ENCODE measurements at regions not wholly inside any gene's neighbourhood (a gene's known extent, or its start where the extent isn't known, plus 50 kb on each side); places are given as distances from the start of the nearest gene placed in this dataset.

GRCh38 chr2:6213056-6213780 lies 521.0 kb downstream of the SOX11 start:
- TF ChIP-seq CTCF (IDR thresholded peaks at IDR 0.05) (no peak), POLR2A (IDR thresholded peaks at IDR 0.05) (no peak)

Measured in right lobe of liver (tissue), 4 donors.